GM23338 (cell line): ENCODE measurements at regions not wholly inside any gene's neighbourhood (a gene's known extent, or its start where the extent isn't known, plus 50 kb on each side); places are given as distances from the start of the nearest gene placed in this dataset.

Source experiments
- EZH2 ChIP-seq: fragments of 200-600 bp; sonication (generic); IDR thresholded peaks from one replicate; pipeline ENCODE4 v1.8.0; 2017; ENCODE audit warnings: antibody characterized with exemption, mild to moderate bottlenecking, low read depth; ENCODE audit not compliant: unreplicated experiment
- JUNB ChIP-seq: IDR thresholded peaks from one replicate; pipeline ENCODE4 v1.6.1; 2016; ENCODE audit warnings: antibody characterized with exemption; ENCODE audit not compliant: unreplicated experiment
- REST ChIP-seq: IDR thresholded peaks from one replicate; pipeline ENCODE4 v1.6.1; 2018; ENCODE audit warnings: antibody characterized with exemption; ENCODE audit not compliant: unreplicated experiment
- ZNF114 ChIP-seq: fragments of 250-450 bp; sonication (Bioruptor Pico); IDR thresholded peaks from 2 replicates; pipeline ENCODE4 v1.5.0; 2020; ENCODE audit warnings: mild to moderate bottlenecking, moderate library complexity
- TF ChIP-seq, protein P1 (sequence below), 2 experiments: fragments of 200-600 bp in 1 of 2; sonication (generic) in 1 of 2; conservative IDR thresholded peaks; 2 replicates each; pipeline versions ENCODE4 v1.5.1 to v1.6.1; 2016 to 2017; ENCODE audit warnings: antibody characterized with exemption in 2 of 2, low read depth in 2 of 2, mild to moderate bottlenecking in 2 of 2, moderate library complexity in 1 of 2

DNA sequence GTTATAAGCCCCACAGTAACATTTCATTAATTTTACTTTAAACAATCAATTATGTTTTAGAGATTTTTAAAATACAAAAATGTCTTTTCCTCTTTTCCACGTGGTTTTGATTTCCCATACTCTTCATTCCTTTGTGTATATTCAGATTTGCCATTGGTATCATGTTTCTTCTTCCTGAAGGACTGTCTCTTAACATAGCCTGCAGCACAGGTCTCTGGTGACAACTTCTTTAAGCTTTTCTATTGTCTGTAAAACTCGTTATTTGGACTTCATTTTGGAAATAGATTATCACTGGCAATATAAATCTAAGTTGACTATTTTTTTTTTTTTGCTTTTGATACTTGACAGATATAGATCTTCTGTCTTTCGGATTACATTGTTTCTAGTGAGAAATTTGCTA lies 115.2 kb upstream of the KLHL29 start:
- TF ChIP-seq JUNB, result no peak
- TF ChIP-seq, protein P1, sequence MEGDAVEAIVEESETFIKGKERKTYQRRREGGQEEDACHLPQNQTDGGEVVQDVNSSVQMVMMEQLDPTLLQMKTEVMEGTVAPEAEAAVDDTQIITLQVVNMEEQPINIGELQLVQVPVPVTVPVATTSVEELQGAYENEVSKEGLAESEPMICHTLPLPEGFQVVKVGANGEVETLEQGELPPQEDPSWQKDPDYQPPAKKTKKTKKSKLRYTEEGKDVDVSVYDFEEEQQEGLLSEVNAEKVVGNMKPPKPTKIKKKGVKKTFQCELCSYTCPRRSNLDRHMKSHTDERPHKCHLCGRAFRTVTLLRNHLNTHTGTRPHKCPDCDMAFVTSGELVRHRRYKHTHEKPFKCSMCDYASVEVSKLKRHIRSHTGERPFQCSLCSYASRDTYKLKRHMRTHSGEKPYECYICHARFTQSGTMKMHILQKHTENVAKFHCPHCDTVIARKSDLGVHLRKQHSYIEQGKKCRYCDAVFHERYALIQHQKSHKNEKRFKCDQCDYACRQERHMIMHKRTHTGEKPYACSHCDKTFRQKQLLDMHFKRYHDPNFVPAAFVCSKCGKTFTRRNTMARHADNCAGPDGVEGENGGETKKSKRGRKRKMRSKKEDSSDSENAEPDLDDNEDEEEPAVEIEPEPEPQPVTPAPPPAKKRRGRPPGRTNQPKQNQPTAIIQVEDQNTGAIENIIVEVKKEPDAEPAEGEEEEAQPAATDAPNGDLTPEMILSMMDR (conservative IDR thresholded peaks at IDR 0.05; ENCODE audit: low read depth in 2 of 2), result no peak
- no peak for TF ChIP-seq EZH2
- TF ChIP-seq REST, result no peak
- TF ChIP-seq ZNF114 (CRISPR knock-in tag), result no peak
